Activated CD8-positive, alpha-beta memory T cell treated with anti-CD3 and anti-CD28 coated beads, Interleukin-2, amount 50 U/mL, for 4 hours (primary cell): ENCODE measurements at regions not wholly inside any gene's neighbourhood (a gene's known extent, or its start where the extent isn't known, plus 50 kb on each side); places are given as distances from the start of the nearest gene placed in this dataset.

Experiments used
- DNase-seq: peaks from one replicate; pipeline ENCODE4 v3.0.0-alpha.2; 2020

- DNase-seq = no peak
These were observed 330.8 kb downstream of the OSR1 start for GRCh38 chr2:19027626-19028025.

- no peak for DNase-seq
These were observed 332.2 kb downstream of the OSR1 start for GRCh38 chr2:19026261-19026660.

- no peak for DNase-seq
These were observed 336.1 kb downstream of the OSR1 start for GRCh38 chr2:19022334-19022733.

GRCh38 chr2:19021721-19022120 lies 336.7 kb downstream of the OSR1 start:
- no peak for DNase-seq

GRCh38 chr2:19021100-19021476 lies 337.3 kb downstream of the OSR1 start:
- DNase-seq = no peak

GRCh38 chr2:19020144-19021099 lies 338.0 kb downstream of the OSR1 start:
- DNase-seq = no peak

GRCh38 chr2:19009510-19009909 lies 348.9 kb downstream of the OSR1 start:
- DNase-seq = no peak

GRCh38 chr2:19003554-19003953 lies 354.9 kb downstream of the OSR1 start:
- no peak for DNase-seq

- DNase-seq = no peak
These were observed 357.6 kb downstream of the OSR1 start for GRCh38 chr2:19000776-19001175.

- no peak for DNase-seq
These were observed 359.2 kb downstream of the OSR1 start for GRCh38 chr2:18999198-18999597.

GRCh38 chr2:18998491-18998890 lies 359.9 kb downstream of the OSR1 start:
- no peak for DNase-seq

- no peak for DNase-seq
These were observed 364.6 kb downstream of the OSR1 start for GRCh38 chr2:18993756-18994338.

GRCh38 chr2:18991177-18992168 lies 366.9 kb downstream of the OSR1 start:
- DNase-seq = no peak

GRCh38 chr2:18988631-18989232 lies 369.7 kb downstream of the OSR1 start:
- no peak for DNase-seq

- DNase-seq = no peak
These were observed 370.8 kb downstream of the OSR1 start for GRCh38 chr2:18987592-18988073.

- DNase-seq = no peak
These were observed 371.4 kb downstream of the OSR1 start for GRCh38 chr2:18987016-18987415.

GRCh38 chr2:18986046-18986445 lies 372.4 kb downstream of the OSR1 start:
- no peak for DNase-seq

- no peak for DNase-seq
These were observed 377.5 kb downstream of the OSR1 start for GRCh38 chr2:18980786-18981430.

GRCh38 chr2:18980104-18980785 lies 378.2 kb downstream of the OSR1 start:
- DNase-seq = no peak

- no peak for DNase-seq
These were observed 381.0 kb downstream of the OSR1 start for GRCh38 chr2:18977409-18977808.
